Liver (tissue), 3 donors: ENCODE measurements at regions not wholly inside any gene's neighbourhood (a gene's known extent, or its start where the extent isn't known, plus 50 kb on each side); places are given as distances from the start of the nearest gene placed in this dataset.

Experiments
- CTCF ChIP-seq: fragments of 150-350 bp; IDR thresholded peaks from 2 replicates; pipeline ENCODE4 v1.5.1; 2017; ENCODE audit warnings: improper control_type of control experiment, low read depth, low read length; ENCODE audit not compliant: missing input control
- GABPA ChIP-seq, 2 donors: IDR thresholded peaks in 1 of 2; conservative IDR thresholded peaks in 1 of 2; 2 replicates each; pipeline ENCODE4 v1.6.1; 2016; ENCODE audit warnings: antibody characterized with exemption in 2 of 2, mild to moderate bottlenecking in 1 of 2, moderate library complexity in 1 of 2
- JUND ChIP-seq, 2 donors: IDR thresholded peaks; 2 replicates each; pipeline ENCODE4 v1.6.1; 2016; ENCODE audit warnings: antibody characterized with exemption in 2 of 2
- MAX ChIP-seq: IDR thresholded peaks from 2 replicates; pipeline ENCODE4 v1.6.1; 2016; ENCODE audit warnings: antibody characterized with exemption
- RAD21 ChIP-seq, 2 donors: IDR thresholded peaks; 2 replicates each; pipeline ENCODE4 v1.6.1; 2016; ENCODE audit warnings: antibody characterized with exemption in 2 of 2, mild to moderate bottlenecking in 2 of 2
- REST ChIP-seq: IDR thresholded peaks from 2 replicates; pipeline ENCODE4 v1.6.1; 2016; ENCODE audit warnings: antibody characterized with exemption, mild to moderate bottlenecking
- SP1 ChIP-seq: IDR thresholded peaks from 2 replicates; pipeline ENCODE4 v1.6.1; 2018; ENCODE audit warnings: antibody characterized with exemption, mild to moderate bottlenecking
- TAF1 ChIP-seq: conservative IDR thresholded peaks from 2 replicates; pipeline ENCODE4 v1.6.1; 2016; ENCODE audit warnings: antibody characterized with exemption, mild to moderate bottlenecking
- YY1 ChIP-seq: IDR thresholded peaks from 2 replicates; pipeline ENCODE4 v1.6.1; 2016; ENCODE audit warnings: antibody characterized with exemption, mild to moderate bottlenecking
- ZBTB33 ChIP-seq: IDR thresholded peaks from 2 replicates; pipeline ENCODE4 v1.6.1; 2016; ENCODE audit warnings: antibody characterized with exemption
- donor health status: healthy.
- donor health status: healthy.

GRCh38 chr13:22235950-22236290 lies 565.0 kb downstream of the FGF9 start:
- TF ChIP-seq CTCF (no peak), RAD21 (IDR thresholded peaks at IDR 0.05) (no peak), JUND (IDR thresholded peaks at IDR 0.05) (no peak), REST (no peak), MAX (no peak), YY1 (no peak), SP1 (no peak), TAF1 (no peak), GABPA (IDR thresholded peaks at IDR 0.05 in 1 of 2, conservative IDR thresholded peaks at IDR 0.05 in 1 of 2) (no peak), ZBTB33 (no peak)
